NCI-H146 (cell line): ENCODE measurements at regions not wholly inside any gene's neighbourhood (a gene's known extent, or its start where the extent isn't known, plus 50 kb on each side); places are given as distances from the start of the nearest gene placed in this dataset.
"Not testable (repeated sequence)": the region's sequence is repeated elsewhere in the genome, so short reads cannot be mapped to it uniquely, and the experiment has no call there.

Source experiments
- DNase-seq: peaks from one replicate; lab custom pipeline; 2025; lab: John Stamatoyannopoulos, UW

- DNase-seq: peak; percentile 75
These were observed 208.8 kb downstream of the RNF144B start for GRCh38 chr6:18595774-18596530.

GRCh38 chr6:18596531-18596835 lies 209.3 kb downstream of the RNF144B start:
- DNase-seq: no peak

GRCh38 chr6:18598551-18599264 lies 211.6 kb downstream of the RNF144B start:
- no peak for DNase-seq

- DNase-seq: peak; percentile 21
These were observed 213.1 kb downstream of the RNF144B start for GRCh38 chr6:18600255-18600654.

GRCh38 chr6:18601516-18602020 lies 214.4 kb downstream of the RNF144B start:
- DNase-seq: peak; percentile 51

GRCh38 chr6:18602931-18603330 lies 215.8 kb downstream of the RNF144B start:
- no peak for DNase-seq

GRCh38 chr6:18603361-18603760 lies 216.2 kb downstream of the RNF144B start:
- no peak for DNase-seq

- no peak for DNase-seq
These were observed 218.7 kb downstream of the RNF144B start for GRCh38 chr6:18605841-18606240.

GRCh38 chr6:18609715-18610114 lies 222.6 kb downstream of the RNF144B start:
- DNase-seq: no peak

- no peak for DNase-seq
These were observed 226.3 kb downstream of the RNF144B start for GRCh38 chr6:18613319-18613925.

- DNase-seq: no peak
These were observed 242.4 kb downstream of the RNF144B start for GRCh38 chr6:18629571-18629970.

- DNase-seq: no peak
These were observed 245.7 kb downstream of the RNF144B start for GRCh38 chr6:18632670-18633410.

- DNase-seq: no peak
These were observed 247.8 kb downstream of the RNF144B start for GRCh38 chr6:18634912-18635311.

GRCh38 chr6:18640134-18640533 lies 253.0 kb downstream of the RNF144B start:
- no peak for DNase-seq

- no peak for DNase-seq
These were observed 253.6 kb downstream of the RNF144B start for GRCh38 chr6:18640754-18641153.

- no peak for DNase-seq
These were observed 267.7 kb downstream of the RNF144B start for GRCh38 chr6:18654821-18655220.

GRCh38 chr6:18656506-18656905 lies 269.4 kb downstream of the RNF144B start:
- DNase-seq: no peak

GRCh38 chr6:18659994-18660393 lies 272.8 kb downstream of the RNF144B start:
- DNase-seq: not testable (repeated sequence)

GRCh38 chr6:18663011-18663410 lies 275.9 kb downstream of the RNF144B start:
- DNase-seq: peak; percentile 99

GRCh38 chr6:18664401-18664800 lies 277.3 kb downstream of the RNF144B start:
- DNase-seq: peak; percentile 27

GRCh38 chr6:18667612-18668011 lies 280.5 kb downstream of the RNF144B start:
- no peak for DNase-seq

GRCh38 chr6:18668994-18669393 lies 281.8 kb downstream of the RNF144B start:
- no peak for DNase-seq
